K562 (cell line): ENCODE measurements at regions not wholly inside any gene's neighbourhood (a gene's known extent, or its start where the extent isn't known, plus 50 kb on each side); places are given as distances from the start of the nearest gene placed in this dataset.
A peak's percentile ranks its signal among the peaks of the same experiment; 100 is the strongest.

ENCODE experiments used
- ATAC-seq: fragments of 200-7000 bp; cut with Tn5 transposase; 3 replicates; pipeline ENCODE4 v1.9.1; 2020; ENCODE audit warnings: moderate library complexity
- BruUV-seq: library from RNA; stranded (reverse); fragments of 400-500 nt; replicated peaks from 2 replicates; lab custom pipeline; 2021; lab: Mats Ljungman, UMichigan
- CTCF ChIA-PET: fragments of 300-600 bp; formaldehyde crosslinking; extraction: SDS; loops from one replicate; lab custom pipeline; 2021; ENCODE audit warnings: low intra/inter-chr PET ratio; lab: Yijun Ruan, JAX
- POLR2A ChIA-PET: fragments of 300-600, 350-650 bp; sonication (Branson Sonifier 250); formaldehyde crosslinking; extraction: SDS; loops from one replicate; lab custom pipeline; 2021; ENCODE audit warnings: antibody characterized with exemption, inconsistent platforms; lab: Yijun Ruan, JAX
- DNase-seq, 4 experiments: peaks; one replicate each; pipeline versions ENCODE4 v3.0.0 to v3.0.0-alpha.2; 2011 to 2018; ENCODE audit warnings: low spot score in 3 of 4, mixed read lengths in 3 of 4; ENCODE audit errors: extremely low read depth in 1 of 4
- FAIRE-seq: peaks from 2 replicates; lab custom pipeline; 2011; peaks lifted over from hg19 to GRCh38; lab: Jason Lieb, UNC
- H2AFZ ChIP-seq: 2 replicates; pipeline ENCODE4 v1.6.0; 2011; ENCODE audit warnings: low read depth, low read length, control low read depth, inconsistent platforms
- H3K27ac ChIP-seq: fragments of 200-600 bp; 3 replicates; pipeline ENCODE4 v1.8.0; 2011; ENCODE audit warnings: low read depth, mild to moderate bottlenecking, control low read depth, inconsistent platforms, low read length, moderate library complexity, mixed read lengths; ENCODE audit errors: extremely low read depth
- H3K27me3 ChIP-seq, 2 experiments: fragments of 300-600 bp in 1 of 2; 2 replicates in 1 of 2; 3 replicates in 1 of 2; pipeline versions ENCODE4 v1.6.0 to v1.8.0; 2011; ENCODE audit warnings: inconsistent platforms in 2 of 2, low read length in 2 of 2, mild to moderate bottlenecking in 1 of 2, mixed read lengths in 1 of 2, moderate library complexity in 1 of 2; ENCODE audit not compliant: control insufficient read depth in 2 of 2, insufficient read depth in 2 of 2
- H3K36me3 ChIP-seq: fragments of 300-600 bp; 3 replicates; pipeline ENCODE4 v1.8.0; 2011; ENCODE audit warnings: mild to moderate bottlenecking, low read length, inconsistent platforms; ENCODE audit not compliant: control insufficient read depth, insufficient read depth
- H3K4me1 ChIP-seq, 2 experiments: fragments of 200-600 bp in 1 of 2; replicated peaks in 1 of 2; 2 replicates in 1 of 2; 3 replicates in 1 of 2; pipeline versions ENCODE4 v1.5.1 to v1.8.0; 2011; ENCODE audit warnings: inconsistent platforms in 2 of 2, low read length in 2 of 2, mild to moderate bottlenecking in 1 of 2, mixed read lengths in 1 of 2, moderate library complexity in 1 of 2; ENCODE audit not compliant: control insufficient read depth in 2 of 2, insufficient read depth in 2 of 2
- H3K4me2 ChIP-seq: 2 replicates; pipeline ENCODE4 v1.6.1; 2011; ENCODE audit warnings: low read length, control low read depth, inconsistent platforms, mixed read lengths; ENCODE audit not compliant: insufficient read depth
- H3K4me3 ChIP-seq: fragments of 200-600 bp; sonication (generic), shearing (Covaris generic); 2 replicates; pipeline ENCODE4 v1.5.1; 2016; ENCODE audit warnings: control low read depth, inconsistent platforms
- H3K79me2 ChIP-seq: fragments of 200-600 bp; 3 replicates; pipeline ENCODE4 v1.8.0; 2011; ENCODE audit warnings: low read length, inconsistent platforms; ENCODE audit not compliant: control insufficient read depth, insufficient read depth
- H3K9ac ChIP-seq, 2 experiments: 2 replicates each; pipeline versions ENCODE4 v1.6.0 to v1.6.1; 2011; ENCODE audit warnings: low read depth in 2 of 2, low read length in 2 of 2, control low read depth in 1 of 2, inconsistent platforms in 1 of 2, mild to moderate bottlenecking in 1 of 2, mixed read lengths in 1 of 2; ENCODE audit not compliant: insufficient read depth in 1 of 2
- H3K9me1 ChIP-seq: one replicate; pipeline ENCODE4 v1.6.0; 2011; ENCODE audit warnings: inconsistent platforms, mild to moderate bottlenecking, low read length, moderate library complexity; ENCODE audit not compliant: control insufficient read depth, insufficient read depth
- H3K9me3 ChIP-seq: replicated peaks from 2 replicates; pipeline ENCODE4 v1.5.1; 2011; ENCODE audit warnings: low read depth, low read length, inconsistent platforms; ENCODE audit not compliant: control insufficient read depth, insufficient read depth
- H4K20me1 ChIP-seq: replicated peaks from 2 replicates; pipeline ENCODE4 v1.6.1; 2011; ENCODE audit warnings: low read length, inconsistent platforms, mixed read lengths; ENCODE audit not compliant: control insufficient read depth, insufficient read depth
- ARID2 ChIP-seq: fragments of 450-650 bp; IDR thresholded peaks from 2 replicates; pipeline ENCODE4 v1.6.1; 2017; ENCODE audit warnings: antibody characterized with exemption, mild to moderate bottlenecking
- CXXC5 ChIP-seq: fragments of 250-450 bp; sonication (Bioruptor Pico); IDR thresholded peaks from 2 replicates; pipeline ENCODE4 v1.8.0; 2022; ENCODE audit warnings: inconsistent platforms, mild to moderate bottlenecking, moderate library complexity
- ESRRB ChIP-seq: fragments of 250-450 bp; sonication (Bioruptor Pico); IDR thresholded peaks from 2 replicates; pipeline ENCODE4 v1.5.0; 2020; ENCODE audit warnings: mild to moderate bottlenecking, moderate library complexity, borderline replicate concordance
- MEF2D ChIP-seq: conservative IDR thresholded peaks from 2 replicates; pipeline ENCODE4 v1.6.1; 2016; ENCODE audit warnings: low read depth, missing genetic modification characterization, missing compliant biosample characterization
- NR4A1 ChIP-seq, 2 experiments: fragments of 250-450 bp in 1 of 2; fragments of 450-650 bp in 1 of 2; sonication (Bioruptor Pico) in 1 of 2; IDR thresholded peaks; 2 replicates each; pipeline versions ENCODE4 v1.4.0 to v1.6.1; 2016 to 2020; ENCODE audit warnings: mild to moderate bottlenecking in 2 of 2, missing compliant biosample characterization in 1 of 2, missing genetic modification characterization in 1 of 2, moderate library complexity in 1 of 2
- RNF2 ChIP-seq: sonication (generic); IDR thresholded peaks from 2 replicates; pipeline ENCODE4 v1.6.1; 2016
- STAT5B ChIP-seq: fragments of 250-450 bp; sonication (Bioruptor Pico); IDR thresholded peaks from 2 replicates; pipeline ENCODE4 v1.8.0; 2021; ENCODE audit warnings: mild to moderate bottlenecking, inconsistent platforms
- TBP ChIP-seq: optimal IDR thresholded peaks from 2 replicates; pipeline ENCODE3; 2011; ENCODE audit warnings: low read depth, low read length, improper control_type of control experiment
- ZNF699 ChIP-seq: fragments of 250-450 bp; sonication (Bioruptor Pico); IDR thresholded peaks from 2 replicates; pipeline ENCODE4 v1.8.0; 2021; ENCODE audit warnings: mild to moderate bottlenecking, moderate library complexity; ENCODE audit not compliant: insufficient replicate concordance
- ZNF707 ChIP-seq: fragments of 250-450 bp; sonication (Bioruptor Pico); conservative IDR thresholded peaks from 2 replicates; pipeline ENCODE4 v1.8.0; 2022; ENCODE audit warnings: inconsistent platforms, mild to moderate bottlenecking, moderate library complexity
- WGBS: fragments of 100-300 bp; shearing (Covaris generic); methylation state at CpG from one replicate; pipeline ENCODE4 v1.1.6; 2016; ENCODE audit warnings: low coverage, mixed read lengths; ENCODE audit not compliant: insufficient coverage; ENCODE audit errors: missing lambda C conversion rate; 5-methylcytosine and 5-hydroxymethylcytosine counted together
- in situ Hi-C: fragments of 300-500 bp; cut with MboI; formaldehyde crosslinking; loops from 4 replicates; pipeline ENCODE4 v1.15.0; 2018; ENCODE audit warnings: inconsistent platforms, mixed read lengths
- intact Hi-C: fragments of 100-400 bp; cut with micrococcal nuclease; formaldehyde crosslinking; loops from 2 replicates; pipeline ENCODE4 v1.14.2; 2022

GRCh38 chr3:178090899-178091298 is 445.3 kb upstream of the KCNMB2 start:
- in situ Hi-C loops (no loop called here), intact Hi-C loops (no loop called here)
- no peak for ATAC-seq
- no TSS peak for BruUV-seq
- Histone ChIP-seq H3K79me2 (no peaks in the 10 kb centered on the region), H3K9me3 (no peaks in the 10 kb centered on the region), H3K27me3 (no peaks in the 10 kb centered on the region), H3K4me2 (no peak overlapping the region), H3K4me1 (no peaks in the 10 kb centered on the region), H4K20me1 (no peaks in the 10 kb centered on the region), H3K4me3 (no peak overlapping the region), H3K9me1 (no peaks in the 10 kb centered on the region), H2AFZ (no peak overlapping the region), H3K36me3 (no peaks in the 10 kb centered on the region), H3K9ac (no peak overlapping the region), H3K27ac (no peak overlapping the region)
- no peak for DNase-seq
- no peak for FAIRE-seq
- TF ChIP-seq MEF2D (tag) (no peak), STAT5B (CRISPR knock-in tag) (no peak), ZNF699 (no peak)
- 30% methylated on average over 1 of the region's 1 CpG for WGBS
- ChIA-PET CTCF (no interaction called here), POLR2A (no interaction called here)

- no peaks in the 10 kb centered on the region for H3K27me3 ChIP-seq
- in situ Hi-C loops, result no loop called here
- BruUV-seq, result no TSS peak
- no peaks in the 10 kb centered on the region for H3K4me1 ChIP-seq
- TF ChIP-seq NR4A1 (CRISPR knock-in tag; IDR thresholded peaks at IDR 0.05), result no peak
- TF ChIP-seq NR4A1 (tag; IDR thresholded peaks at IDR 0.05), result no peak
- no peak for TF ChIP-seq ARID2
- TF ChIP-seq RNF2, result no peak
- TF ChIP-seq TBP, result no peak
- no peak for TF ChIP-seq ZNF707 (CRISPR knock-in tag)
- no peak for TF ChIP-seq ESRRB (CRISPR knock-in tag)
- TF ChIP-seq CXXC5 (CRISPR knock-in tag), result no peak
- ChIA-PET CTCF (no interaction called here), POLR2A (no interaction called here)
- H3K9me3 ChIP-seq, result no peaks in the 10 kb centered on the region
- FAIRE-seq, result peak; percentile 26
- no peak overlapping the region for H3K4me2 ChIP-seq
- no peak overlapping the region for H2AFZ ChIP-seq
- H3K36me3 ChIP-seq, result no peaks in the 10 kb centered on the region
- intact Hi-C loops, result no loop called here
- H3K9me1 ChIP-seq, result no peaks in the 10 kb centered on the region
- no peak overlapping the region for H3K9ac ChIP-seq
- H3K79me2 ChIP-seq, result no peaks in the 10 kb centered on the region
- no peak overlapping the region for H3K4me3 ChIP-seq
- no peak for ATAC-seq
- no peaks in the 10 kb centered on the region for H4K20me1 ChIP-seq
- no peak for DNase-seq
- WGBS, result 14% methylated on average over 2 of the region's 2 CpGs
- no peak overlapping the region for H3K27ac ChIP-seq
Observed at GRCh38 chr3:178095522-178095921, 440.7 kb upstream of the KCNMB2 start.
